Pancreas (tissue), 10 donors: ENCODE measurements at regions not wholly inside any gene's neighbourhood (a gene's known extent, or its start where the extent isn't known, plus 50 kb on each side); places are given as distances from the start of the nearest gene placed in this dataset.

Experiments
- ATAC-seq, 4 donors: fragments of 200-7000 bp; cut with Tn5 transposase; one replicate each; pipeline versions ENCODE4 v1.8.0 to v1.9.1; 2020; ENCODE audit warnings: mild to moderate bottlenecking in 4 of 4, moderate library complexity in 4 of 4
- DNase-seq, 6 donors: peaks; one replicate each; pipeline ENCODE4 v3.0.0-alpha.2; 2020
- FAIRE-seq: peaks from 2 replicates; lab custom pipeline; 2012; peaks lifted over from hg19 to GRCh38; lab: Jason Lieb, UNC
- H3K27ac ChIP-seq, 4 donors: fragments of 200-600 bp; sonication (generic); 1 replicate in 3 of 4; 2 replicates in 1 of 4; pipeline versions ENCODE4 v1.5.0 to v1.8.0; 2020
- H3K27me3 ChIP-seq, 4 donors: fragments of 200-600 bp; one replicate each; pipeline ENCODE4 v1.8.0; 2021
- H3K36me3 ChIP-seq, 3 donors: fragments of 200-600 bp; sonication (generic) in 1 of 3; one replicate each; pipeline versions ENCODE4 v1.5.0 to v1.8.0; 2020 to 2021
- H3K4me1 ChIP-seq, 3 donors: fragments of 200-600 bp; one replicate each; pipeline ENCODE4 v1.8.0; 2021
- H3K4me3 ChIP-seq, 4 donors: fragments of 200-600 bp; sonication (generic) in 2 of 4; one replicate each; pipeline versions ENCODE4 v1.5.0 to v1.8.0; 2020 to 2021
- H3K9me3 ChIP-seq, 4 donors: fragments of 200-600 bp; one replicate each; pipeline ENCODE4 v1.8.0; 2021
- CTCF ChIP-seq, 4 donors: fragments of 200-600 bp; sonication (generic) in 3 of 4; IDR thresholded peaks; one replicate each; pipeline versions ENCODE4 v1.5.0 to v1.8.0; 2021; ENCODE audit warnings: antibody characterized with exemption in 4 of 4
- WGBS, 2 donors: extraction: QIAGEN DNeasy Blood & Tissue Kit; methylation state at CpG; one replicate each; pipeline ENCODE4 v1.1.7; 2013; 5-methylcytosine and 5-hydroxymethylcytosine counted together
- intact Hi-C, 3 donors: fragments of 100-400 bp; cut with DNase I; formaldehyde crosslinking; loops; one replicate each; pipeline versions ENCODE4 v1.11.1 to v1.14.2; 2022
- donor health status: healthy with polysubstance abuse.
- donor health status: DM: no; HTN: no; CAD: no; lungs with moderate emphysema.
- donor health status: DM: no; HTN: no; CAD: no.
- donor health status: control.
- donor health status: control.
- donor health status: Bipolar disorder and iron deficiency.
- donor health status: DM: yes; HTN: yes; CAD: no.
- donor health status: DM: no; HTN: no; CAD: no.
- donor health status: DM: no; HTN: no; CAD: no.
- donor health status: DM: yes; HTN: yes; CAD: no.

DNA sequence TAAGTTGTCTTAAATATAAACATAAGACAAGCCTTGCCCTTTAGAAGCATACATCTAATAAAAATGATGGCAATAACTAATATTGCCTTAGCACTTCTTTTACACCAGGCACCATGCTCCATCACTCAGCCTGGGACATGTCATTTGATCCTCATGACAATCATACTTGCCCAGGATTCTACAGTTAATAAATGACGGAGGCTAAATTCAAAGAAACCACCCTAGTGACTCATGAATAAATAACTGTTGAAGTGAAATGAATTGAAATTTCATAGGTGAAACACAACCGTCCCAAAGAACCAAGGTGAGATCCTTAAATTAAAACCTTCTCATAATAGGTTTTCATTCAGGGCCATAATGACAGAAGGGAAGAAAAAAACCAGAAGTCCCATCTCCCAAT lies 89.5 kb downstream of the GRIN2B start:
- Histone ChIP-seq H3K27ac (no peak overlapping the region), H3K27me3 (no peaks in the 10 kb centered on the region), H3K36me3 (no peaks in the 10 kb centered on the region), H3K4me3 (no peak overlapping the region), H3K9me3 (no peaks in the 10 kb centered on the region), H3K4me1 (no peaks in the 10 kb centered on the region)
- DNase-seq, result no peak
- intact Hi-C loops, result no loop called here
- no peak for FAIRE-seq
- ATAC-seq, result no peak
- 82 to 85% methylated on average over 2 of the region's 2 CpGs for WGBS, 2 donors
- TF ChIP-seq CTCF (IDR thresholded peaks at IDR 0.05), result no peak

- no peak for TF ChIP-seq CTCF (IDR thresholded peaks at IDR 0.05)
- no peaks in the 10 kb centered on the region for H3K36me3 ChIP-seq
- no peak for DNase-seq
- no peak overlapping the region for H3K4me3 ChIP-seq
- no peaks in the 10 kb centered on the region for H3K9me3 ChIP-seq
- no peak for ATAC-seq
- no peaks in the 10 kb centered on the region for H3K4me1 ChIP-seq
- WGBS, 2 donors, result 90 to 96% methylated on average over 2 of the region's 2 CpGs
- no peaks in the 10 kb centered on the region for H3K27me3 ChIP-seq
- no peak for FAIRE-seq
- intact Hi-C loops, result no loop called here
- H3K27ac ChIP-seq, result no peak overlapping the region
Measured at GRCh38 chr12:13890943-13891342, 90.5 kb downstream of the GRIN2B start.

- no peaks in the 10 kb centered on the region for H3K4me1 ChIP-seq
- no peak overlapping the region for H3K27ac ChIP-seq
- intact Hi-C loops, result no loop called here
- H3K36me3 ChIP-seq, result no peaks in the 10 kb centered on the region
- H3K4me3 ChIP-seq, result no peak overlapping the region
- FAIRE-seq (no peak), DNase-seq (no peak), ATAC-seq (no peak)
- 77 to 81% methylated on average over 8 of the region's 8 CpGs for WGBS, 2 donors
- no peak for TF ChIP-seq CTCF (IDR thresholded peaks at IDR 0.05)
- peaks cover 0 to 6% (median 0%) of the 10 kb centered on the region in 4 donors for H3K27me3 ChIP-seq
- no peaks in the 10 kb centered on the region for H3K9me3 ChIP-seq
Measured at GRCh38 chr12:13887779-13888388, 93.5 kb downstream of the GRIN2B start.

DNA sequence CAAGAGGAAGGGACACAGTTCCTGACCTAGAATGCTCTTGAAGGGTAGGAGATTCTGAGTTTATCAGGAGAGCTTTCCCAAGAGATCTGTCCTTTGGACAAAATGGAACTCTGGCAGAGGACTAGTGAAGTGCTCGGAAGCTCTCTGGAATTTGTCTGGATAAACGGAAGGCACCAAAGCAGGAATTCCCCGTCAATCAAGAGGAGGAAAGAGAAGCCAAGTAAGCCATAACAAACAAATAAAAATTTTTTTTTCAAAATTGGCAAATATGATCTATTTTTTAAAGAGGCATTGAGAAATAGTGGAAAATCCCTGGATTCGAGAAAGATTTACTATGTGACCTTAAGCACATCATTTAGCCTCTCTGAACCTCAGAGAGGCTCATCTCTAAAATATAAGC lies 99.2 kb downstream of the GRIN2B start:
- ATAC-seq (no peak), DNase-seq (no peak), FAIRE-seq (no peak)
- H3K9me3 ChIP-seq, result no peaks in the 10 kb centered on the region
- no peaks in the 10 kb centered on the region for H3K36me3 ChIP-seq
- H3K27ac ChIP-seq, result no peak overlapping the region
- WGBS, 2 donors, result 50 to 61% methylated on average over 4 of the region's 4 CpGs
- peaks cover 0 to 6% (median 0%) of the 10 kb centered on the region in 4 donors for H3K27me3 ChIP-seq
- intact Hi-C loops, result no loop called here
- no peaks in the 10 kb centered on the region for H3K4me1 ChIP-seq
- no peak overlapping the region for H3K4me3 ChIP-seq
- TF ChIP-seq CTCF (IDR thresholded peaks at IDR 0.05), result no peak

- intact Hi-C loops, result no loop called here
- peaks cover 0 to 6% (median 0%) of the 10 kb centered on the region in 4 donors for H3K27me3 ChIP-seq
- no peaks in the 10 kb centered on the region for H3K4me1 ChIP-seq
- TF ChIP-seq CTCF (IDR thresholded peaks at IDR 0.05), result no peak
- no peaks in the 10 kb centered on the region for H3K36me3 ChIP-seq
- no peak overlapping the region for H3K4me3 ChIP-seq
- no peak overlapping the region for H3K27ac ChIP-seq
- 66 to 74% methylated on average over 4 of the region's 4 CpGs for WGBS, 2 donors
- DNase-seq (no peak), FAIRE-seq (no peak), ATAC-seq (no peak)
- H3K9me3 ChIP-seq, result no peaks in the 10 kb centered on the region
Measured at GRCh38 chr12:13880613-13881012, 100.8 kb downstream of the GRIN2B start.
